GM23248 (cell line): ENCODE measurements at regions not wholly inside any gene's neighbourhood (a gene's known extent, or its start where the extent isn't known, plus 50 kb on each side); places are given as distances from the start of the nearest gene placed in this dataset.

Experiments used
- DNase-seq: peaks from one replicate; pipeline ENCODE4 v3.0.0-alpha.2; 2015
- H2AFZ ChIP-seq: fragments of 200-600 bp; sonication (generic); 2 replicates; pipeline ENCODE4 v1.6.1; 2016; ENCODE audit warnings: antibody characterized with exemption
- H3F3A ChIP-seq: fragments of 200-600 bp; sonication (generic); 2 replicates; pipeline ENCODE4 v1.6.1; 2016; ENCODE audit warnings: mild to moderate bottlenecking, antibody characterized with exemption, mixed run types; ENCODE audit not compliant: insufficient read depth
- H3K27ac ChIP-seq: fragments of 200-600 bp; sonication (generic); 2 replicates; pipeline ENCODE4 v1.5.1; 2016; ENCODE audit warnings: mild to moderate bottlenecking
- H3K27me3 ChIP-seq: fragments of 200-600 bp; sonication (generic); replicated peaks from 2 replicates; pipeline ENCODE4 v1.6.1; 2016; ENCODE audit warnings: mild to moderate bottlenecking; ENCODE audit not compliant: insufficient read depth
- H3K36me3 ChIP-seq: fragments of 200-600 bp; sonication (generic); 2 replicates; pipeline ENCODE4 v1.6.1; 2016; ENCODE audit warnings: low read depth, mild to moderate bottlenecking
- H3K4me1 ChIP-seq: fragments of 200-600 bp; sonication (generic); 2 replicates; pipeline ENCODE4 v1.6.1; 2016; ENCODE audit warnings: mild to moderate bottlenecking; ENCODE audit not compliant: insufficient read depth
- H3K4me2 ChIP-seq: fragments of 200-600 bp; sonication (generic); one replicate; pipeline ENCODE4 v1.6.1; 2016; ENCODE audit warnings: mild to moderate bottlenecking; ENCODE audit not compliant: unreplicated experiment
- H3K4me3 ChIP-seq: fragments of 200-600 bp; sonication (generic); 2 replicates; pipeline ENCODE4 v1.5.1; 2016; ENCODE audit warnings: mild to moderate bottlenecking
- H3K79me2 ChIP-seq: fragments of 200-600 bp; sonication (generic); 2 replicates; pipeline ENCODE4 v1.6.1; 2016; ENCODE audit warnings: mild to moderate bottlenecking; ENCODE audit not compliant: insufficient read depth
- H3K9ac ChIP-seq: fragments of 200-600 bp; sonication (generic); 2 replicates; pipeline ENCODE4 v1.6.1; 2016; ENCODE audit warnings: mild to moderate bottlenecking
- H3K9me2 ChIP-seq: fragments of 200-600 bp; sonication (generic); 2 replicates; pipeline ENCODE4 v1.6.1; 2016; ENCODE audit warnings: mixed run types, mild to moderate bottlenecking, moderate library complexity; ENCODE audit not compliant: insufficient read depth
- H3K9me3 ChIP-seq: fragments of 200-600 bp; sonication (generic); one replicate; pipeline ENCODE4 v1.6.1; 2017; ENCODE audit warnings: low read depth
- H4K20me1 ChIP-seq: fragments of 200-600 bp; sonication (generic); 2 replicates; pipeline ENCODE4 v1.6.0; 2016; ENCODE audit not compliant: insufficient read depth
- EZH2 ChIP-seq: fragments of 200-600 bp; sonication (generic); IDR thresholded peaks from 2 replicates; pipeline ENCODE4 v1.6.1; 2018; ENCODE audit warnings: antibody characterized with exemption, mild to moderate bottlenecking; ENCODE audit not compliant: insufficient read depth, poor library complexity, severe bottlenecking
- EZH2phosphoT487 ChIP-seq: fragments of 200-600 bp; sonication (generic); IDR thresholded peaks from 2 replicates; pipeline ENCODE4 v1.6.1; 2018; ENCODE audit warnings: antibody characterized with exemption, moderate library complexity, mild to moderate bottlenecking, low read depth; ENCODE audit not compliant: insufficient read depth
- WGBS, 2 experiments: methylation state at CpG; one replicate each; pipeline ENCODE4 v1.1.6; 2015 to 2017; ENCODE audit warnings: low lambda C conversion rate in 2 of 2, low coverage in 1 of 2; ENCODE audit errors: missing lambda C conversion rate in 2 of 2; 5-methylcytosine and 5-hydroxymethylcytosine counted together
- in situ Hi-C: fragments of 300-500 bp; cut with MboI; formaldehyde crosslinking; loops from 2 replicates; pipeline ENCODE4 v1.15.0; 2020

- Histone ChIP-seq H3K79me2 (no peaks in the 10 kb centered on the region), H3K9me3 (no peaks in the 10 kb centered on the region), H3K27me3 (no peaks in the 10 kb centered on the region), H3K27ac (no peak overlapping the region), H3K36me3 (no peaks in the 10 kb centered on the region), H3K9ac (no peak overlapping the region), H3K4me2 (no peak overlapping the region), H4K20me1 (no peaks in the 10 kb centered on the region), H3K4me3 (no peak overlapping the region), H3K4me1 (no peaks in the 10 kb centered on the region), H2AFZ (no peak overlapping the region), H3F3A (no peaks in the 10 kb centered on the region), H3K9me2 (no peaks in the 10 kb centered on the region)
- 21 to 23% methylated on average over 7 to 9 of the region's 9 CpGs for WGBS, 2 experiments
- TF ChIP-seq EZH2 (no peak), EZH2phosphoT487 (no peak)
- in situ Hi-C loops, result no loop called here
- DNase-seq, result no peak
Measured at GRCh38 chr5:26568316-26568715, 470.1 kb downstream of the CDH9 start.

GRCh38 chr5:26563979-26564378, 474.4 kb downstream of the CDH9 start:
- H3K4me1 ChIP-seq, result no peaks in the 10 kb centered on the region
- no peaks in the 10 kb centered on the region for H4K20me1 ChIP-seq
- no peak overlapping the region for H3K4me2 ChIP-seq
- no peak overlapping the region for H2AFZ ChIP-seq
- H3K9me3 ChIP-seq, result no peaks in the 10 kb centered on the region
- no peak for DNase-seq
- no peaks in the 10 kb centered on the region for H3K27me3 ChIP-seq
- TF ChIP-seq EZH2phosphoT487 (no peak), EZH2 (no peak)
- no peaks in the 10 kb centered on the region for H3K36me3 ChIP-seq
- in situ Hi-C loops, result no loop called here
- 24 to 31% methylated on average over 2 of the region's 2 CpGs for WGBS, 2 experiments
- no peak overlapping the region for H3K4me3 ChIP-seq
- no peaks in the 10 kb centered on the region for H3F3A ChIP-seq
- H3K79me2 ChIP-seq, result no peaks in the 10 kb centered on the region
- no peak overlapping the region for H3K27ac ChIP-seq
- H3K9me2 ChIP-seq, result no peaks in the 10 kb centered on the region
- H3K9ac ChIP-seq, result no peak overlapping the region

- H3K79me2 ChIP-seq, result no peaks in the 10 kb centered on the region
- H3K4me3 ChIP-seq, result no peak overlapping the region
- no peaks in the 10 kb centered on the region for H3K9me2 ChIP-seq
- no peak for DNase-seq
- H2AFZ ChIP-seq, result no peak overlapping the region
- H3K9me3 ChIP-seq, result no peaks in the 10 kb centered on the region
- H3K9ac ChIP-seq, result no peak overlapping the region
- H3K27me3 ChIP-seq, result no peaks in the 10 kb centered on the region
- WGBS, 2 experiments, result 11 to 31% methylated on average over 2 of the region's 2 CpGs
- in situ Hi-C loops, result no loop called here
- H3K36me3 ChIP-seq, result no peaks in the 10 kb centered on the region
- TF ChIP-seq EZH2phosphoT487, result no peak
- TF ChIP-seq EZH2, result no peak
- H3F3A ChIP-seq, result no peaks in the 10 kb centered on the region
- H3K4me1 ChIP-seq, result no peaks in the 10 kb centered on the region
- no peak overlapping the region for H3K4me2 ChIP-seq
- no peak overlapping the region for H3K27ac ChIP-seq
- no peaks in the 10 kb centered on the region for H4K20me1 ChIP-seq
Measured at GRCh38 chr5:26553079-26553478, 485.3 kb downstream of the CDH9 start.

GRCh38 chr5:26543987-26544386, 494.4 kb downstream of the CDH9 start:
- Histone ChIP-seq H3K79me2 (no peaks in the 10 kb centered on the region), H3K9ac (no peak overlapping the region), H4K20me1 (no peaks in the 10 kb centered on the region), H3K27me3 (no peaks in the 10 kb centered on the region), H3K9me3 (no peaks in the 10 kb centered on the region), H2AFZ (no peak overlapping the region), H3K27ac (no peak overlapping the region), H3F3A (no peaks in the 10 kb centered on the region), H3K4me2 (no peak overlapping the region), H3K4me1 (no peaks in the 10 kb centered on the region), H3K4me3 (no peak overlapping the region), H3K9me2 (no peaks in the 10 kb centered on the region), H3K36me3 (no peaks in the 10 kb centered on the region)
- WGBS, 2 experiments, result 21 to 29% methylated on average over 1 of the region's 1 CpG
- no peak for TF ChIP-seq EZH2
- TF ChIP-seq EZH2phosphoT487, result no peak
- DNase-seq, result no peak
- in situ Hi-C loops, result no loop called here

GRCh38 chr5:26538226-26538625, 500.2 kb downstream of the CDH9 start:
- Histone ChIP-seq H3K9me3 (no peaks in the 10 kb centered on the region), H3K27ac (no peak overlapping the region), H2AFZ (no peak overlapping the region), H3K4me1 (no peaks in the 10 kb centered on the region), H3K4me2 (no peak overlapping the region), H3K9me2 (no peaks in the 10 kb centered on the region), H3K36me3 (no peaks in the 10 kb centered on the region), H4K20me1 (no peaks in the 10 kb centered on the region), H3F3A (no peaks in the 10 kb centered on the region), H3K9ac (no peak overlapping the region), H3K27me3 (no peaks in the 10 kb centered on the region), H3K4me3 (no peak overlapping the region), H3K79me2 (no peaks in the 10 kb centered on the region)
- TF ChIP-seq EZH2phosphoT487, result no peak
- no peak for TF ChIP-seq EZH2
- in situ Hi-C loops, result no loop called here
- DNase-seq, result no peak
- WGBS, 2 experiments, result 14 to 21% methylated on average over 1 of the region's 1 CpG
